PC-9 (cell line): ENCODE measurements at regions not wholly inside any gene's neighbourhood (a gene's known extent, or its start where the extent isn't known, plus 50 kb on each side); places are given as distances from the start of the nearest gene placed in this dataset.

Source experiments
- BruUV-seq: library from RNA; stranded (reverse); fragments of 400-500 nt; replicated peaks from 2 replicates; lab custom pipeline; 2021; lab: Mats Ljungman, UMichigan
- CTCF ChIA-PET: fragments of 300-600 bp; sonication (Branson Sonifier 250); formaldehyde crosslinking; loops from one replicate; lab custom pipeline; 2022; ENCODE audit warnings: antibody characterized with exemption; lab: Charles Lee
- POLR2A ChIA-PET: fragments of 300-600 bp; sonication (Branson Sonifier 250); formaldehyde crosslinking; loops from one replicate; lab custom pipeline; 2022; ENCODE audit warnings: antibody characterized with exemption; ENCODE audit not compliant: unreplicated experiment; lab: Charles Lee
- DNase-seq, 2 experiments: peaks; one replicate each; pipeline versions ENCODE4 v3.0.0 to v3.0.0-alpha.2; 2015 to 2022; ENCODE audit warnings: mixed read lengths in 1 of 2
- H2AFZ ChIP-seq: fragments of 200-600 bp; sonication (generic); 2 replicates; pipeline ENCODE4 v1.8.1; 2017; ENCODE audit warnings: antibody characterized with exemption
- H3F3A ChIP-seq: fragments of 200-600 bp; sonication (generic); 2 replicates; pipeline ENCODE4 v1.8.1; 2017; ENCODE audit warnings: antibody characterized with exemption, mild to moderate bottlenecking, low read depth; ENCODE audit not compliant: insufficient read depth
- H3K27ac ChIP-seq: fragments of 200-600 bp; sonication (generic); 2 replicates; pipeline ENCODE4 v1.6.1; 2016; ENCODE audit warnings: mixed run types
- H3K27me3 ChIP-seq: fragments of 200-600 bp; sonication (generic); 2 replicates; pipeline ENCODE4 v1.6.1; 2016; ENCODE audit warnings: low read depth, mixed run types; ENCODE audit not compliant: insufficient read depth
- H3K36me3 ChIP-seq: fragments of 200-600 bp; sonication (generic); 2 replicates; pipeline ENCODE4 v1.6.1; 2016; ENCODE audit warnings: low read depth, mixed run types
- H3K4me1 ChIP-seq: fragments of 200-600 bp; sonication (generic); replicated peaks from 2 replicates; pipeline ENCODE4 v1.6.1; 2016; ENCODE audit warnings: mixed run types; ENCODE audit not compliant: insufficient read depth
- H3K4me2 ChIP-seq: fragments of 200-600 bp; sonication (generic); 2 replicates; pipeline ENCODE4 v1.6.1; 2017; ENCODE audit warnings: mixed run types
- H3K4me3 ChIP-seq: fragments of 200-600 bp; sonication (generic); 2 replicates; pipeline ENCODE4 v1.6.1; 2016; ENCODE audit warnings: mixed run types
- H3K79me2 ChIP-seq: fragments of 200-600 bp; sonication (generic); 2 replicates; pipeline ENCODE4 v1.6.1; 2017; ENCODE audit warnings: low read depth, mixed run types
- H3K9me2 ChIP-seq: fragments of 200-600 bp; sonication (generic); 2 replicates; pipeline ENCODE4 v1.8.1; 2017; ENCODE audit warnings: mild to moderate bottlenecking; ENCODE audit not compliant: insufficient read depth
- H3K9me3 ChIP-seq: fragments of 200-600 bp; sonication (generic); 2 replicates; pipeline ENCODE4 v1.8.1; 2016; ENCODE audit warnings: low read depth; ENCODE audit not compliant: insufficient read depth
- H4K20me1 ChIP-seq: fragments of 200-600 bp; sonication (generic); 2 replicates; pipeline ENCODE4 v1.8.1; 2017; ENCODE audit not compliant: insufficient read depth
- CTCF ChIP-seq: fragments of 200-600 bp; sonication (generic); conservative IDR thresholded peaks from 2 replicates; pipeline ENCODE4 v1.6.1; 2017; ENCODE audit warnings: mixed run types, antibody characterized with exemption, mild to moderate bottlenecking, moderate library complexity
- EZH2 ChIP-seq: fragments of 200-600 bp; sonication (generic); IDR thresholded peaks from 2 replicates; pipeline ENCODE4 v1.8.0; 2017; ENCODE audit warnings: antibody characterized with exemption, low read depth
- intact Hi-C: fragments of 100-400 bp; cut with micrococcal nuclease; formaldehyde crosslinking; loops from one replicate; pipeline ENCODE4 v1.10.0; 2022; ENCODE audit not compliant: unreplicated experiment

DNA sequence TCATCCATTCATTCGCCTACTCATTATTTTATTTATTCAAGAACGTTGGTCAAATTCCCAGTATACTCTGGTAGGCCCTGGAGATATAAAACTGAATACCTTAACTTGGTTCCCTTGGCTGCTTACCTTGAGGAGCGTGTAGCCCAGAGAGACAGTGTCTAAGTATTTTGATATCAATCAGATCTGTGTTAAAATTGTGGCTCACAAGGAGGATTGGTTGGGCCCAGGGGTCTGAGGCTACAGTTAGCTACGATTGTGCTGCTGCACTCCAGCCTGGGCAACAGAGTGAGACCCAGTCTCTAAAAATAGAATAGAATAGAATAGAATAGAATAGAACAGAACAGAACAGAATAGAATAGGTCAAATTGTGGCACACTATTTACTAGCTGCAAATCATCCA, 438.4 kb downstream of the ADAMTS20 start:
- Histone ChIP-seq H4K20me1 (no peaks in the 10 kb centered on the region), H2AFZ (no peak overlapping the region), H3K9me2 (no peaks in the 10 kb centered on the region), H3K27ac (no peak overlapping the region), H3F3A (no peaks in the 10 kb centered on the region), H3K4me2 (no peak overlapping the region), H3K4me1 (no peaks in the 10 kb centered on the region), H3K27me3 (no peaks in the 10 kb centered on the region), H3K9me3 (no peaks in the 10 kb centered on the region), H3K4me3 (no peak overlapping the region), H3K36me3 (no peaks in the 10 kb centered on the region), H3K79me2 (no peaks in the 10 kb centered on the region)
- CTCF ChIA-PET, result no interaction called here
- intact Hi-C loops, result no loop called here
- POLR2A ChIA-PET, result no interaction called here
- no peak for DNase-seq
- BruUV-seq, result no TSS peak
- TF ChIP-seq CTCF (no peak), EZH2 (no peak)

DNA sequence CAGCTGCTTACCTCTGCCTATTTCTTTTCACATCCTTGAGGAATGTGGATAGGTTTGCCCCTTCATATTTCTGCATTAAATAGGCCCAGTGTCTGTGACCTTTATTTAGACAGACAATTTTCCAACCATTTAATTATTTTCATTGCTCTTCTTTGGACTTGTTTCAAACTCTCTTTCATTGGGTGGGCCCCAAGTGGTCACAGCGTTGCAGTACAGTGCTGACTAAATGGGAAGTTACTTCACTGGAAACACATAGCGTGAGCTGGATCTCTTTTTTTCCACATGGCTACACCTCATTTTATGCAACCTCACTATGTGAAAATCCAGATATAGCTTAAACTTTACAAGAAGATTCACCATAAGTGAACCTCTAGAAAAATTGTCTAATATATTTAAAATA, 438.9 kb downstream of the ADAMTS20 start:
- H3K4me1 ChIP-seq, result no peaks in the 10 kb centered on the region
- TF ChIP-seq EZH2 (no peak), CTCF (no peak)
- CTCF ChIA-PET, result no interaction called here
- no peak overlapping the region for H3K27ac ChIP-seq
- no TSS peak for BruUV-seq
- H2AFZ ChIP-seq, result no peak overlapping the region
- H3K9me3 ChIP-seq, result no peaks in the 10 kb centered on the region
- H3K9me2 ChIP-seq, result no peaks in the 10 kb centered on the region
- no peaks in the 10 kb centered on the region for H3F3A ChIP-seq
- no peak overlapping the region for H3K4me3 ChIP-seq
- no peaks in the 10 kb centered on the region for H3K79me2 ChIP-seq
- H4K20me1 ChIP-seq, result no peaks in the 10 kb centered on the region
- no peak for DNase-seq
- intact Hi-C loops, result no loop called here
- H3K4me2 ChIP-seq, result no peak overlapping the region
- H3K36me3 ChIP-seq, result no peaks in the 10 kb centered on the region
- no peaks in the 10 kb centered on the region for H3K27me3 ChIP-seq
- POLR2A ChIA-PET, result no interaction called here

DNA sequence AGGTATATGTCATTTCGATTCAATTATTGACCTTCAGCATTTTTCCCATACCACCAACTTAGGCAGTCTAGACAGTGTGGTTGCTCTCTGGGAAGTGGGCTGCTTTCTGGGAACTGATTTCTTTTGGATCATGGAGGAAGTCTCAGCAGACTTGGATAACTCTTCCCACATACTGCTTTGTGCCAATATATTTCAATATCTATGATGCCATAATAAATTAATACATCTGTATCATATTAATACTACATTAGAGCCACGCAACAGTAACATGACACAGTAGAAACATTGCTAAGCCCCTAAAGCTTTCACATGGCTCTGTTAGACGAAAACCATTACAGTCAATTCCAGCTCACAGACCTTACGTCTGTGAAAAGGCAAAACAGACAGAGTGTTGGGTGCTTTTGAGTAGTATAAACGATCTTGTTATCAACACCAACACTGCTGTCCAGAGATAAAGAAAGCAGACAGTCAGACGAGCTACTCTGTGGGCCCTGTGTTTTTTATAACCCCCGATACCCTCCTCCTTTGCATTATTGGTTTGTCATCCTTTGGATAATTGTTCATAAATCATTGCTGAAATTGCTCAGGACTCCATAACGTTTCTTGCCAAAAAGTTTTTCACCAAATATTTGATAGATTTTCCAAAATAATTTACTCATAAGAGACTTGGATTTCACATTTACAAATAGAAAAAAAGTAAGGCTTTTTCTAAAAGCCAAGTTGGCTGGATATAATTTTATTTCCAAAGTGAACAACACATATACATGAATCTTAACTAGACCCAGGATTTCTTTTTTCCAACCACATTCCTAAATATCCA, 439.7 kb downstream of the ADAMTS20 start:
- Histone ChIP-seq H3K27ac (no peak overlapping the region), H2AFZ (no peak overlapping the region; the same call in 1 of the 2 replicates), H3K4me2 (no peak overlapping the region), H3K4me1 (no peaks in the 10 kb centered on the region), H4K20me1 (no peaks in the 10 kb centered on the region), H3K79me2 (no peaks in the 10 kb centered on the region), H3K36me3 (no peaks in the 10 kb centered on the region), H3K9me3 (no peaks in the 10 kb centered on the region), H3K9me2 (no peaks in the 10 kb centered on the region), H3F3A (no peaks in the 10 kb centered on the region), H3K27me3 (no peaks in the 10 kb centered on the region), H3K4me3 (no peak overlapping the region)
- ChIA-PET POLR2A (interaction anchor here (0.7 kb wide), 1 partner anchor 1082 kb away, joined by 33 read pairs; no protein-coding TSS in a partner anchor), CTCF (no interaction called here)
- DNase-seq, result no peak
- BruUV-seq, result no TSS peak
- no peak for TF ChIP-seq EZH2
- intact Hi-C loops, result no loop called here
